Sigmoid colon (tissue), 4 donors: ENCODE measurements at regions not wholly inside any gene's neighbourhood (a gene's known extent, or its start where the extent isn't known, plus 50 kb on each side); places are given as distances from the start of the nearest gene placed in this dataset.

Experiments used
- POLR2A ChIP-seq, 2 donors: fragments of 450-650 bp; IDR thresholded peaks; one replicate each; pipeline ENCODE4 v1.6.1; 2016; ENCODE audit warnings: antibody characterized with exemption in 2 of 2, mild to moderate bottlenecking in 2 of 2, moderate library complexity in 2 of 2
- POLR2AphosphoS5 ChIP-seq, 4 donors: sonication (generic); formaldehyde crosslinking; IDR thresholded peaks; one replicate each; pipeline ENCODE4 v1.6.1; 2017; ENCODE audit warnings: antibody characterized with exemption in 4 of 4
- TF ChIP-seq, protein P1 (sequence below), 4 experiments: fragments of 450-650 bp in 3 of 4; fragments of 200-600 bp in 1 of 4; IDR thresholded peaks; one replicate each; pipeline ENCODE4 v1.5.1; 2016 to 2019; ENCODE audit warnings: antibody characterized with exemption in 4 of 4, mild to moderate bottlenecking in 3 of 4, moderate library complexity in 2 of 4

GRCh38 chr3:110629917-110630316, 441.7 kb upstream of the NECTIN3 start:
- no peak for TF ChIP-seq POLR2A (IDR thresholded peaks at IDR 0.05)
- TF ChIP-seq, protein P1, sequence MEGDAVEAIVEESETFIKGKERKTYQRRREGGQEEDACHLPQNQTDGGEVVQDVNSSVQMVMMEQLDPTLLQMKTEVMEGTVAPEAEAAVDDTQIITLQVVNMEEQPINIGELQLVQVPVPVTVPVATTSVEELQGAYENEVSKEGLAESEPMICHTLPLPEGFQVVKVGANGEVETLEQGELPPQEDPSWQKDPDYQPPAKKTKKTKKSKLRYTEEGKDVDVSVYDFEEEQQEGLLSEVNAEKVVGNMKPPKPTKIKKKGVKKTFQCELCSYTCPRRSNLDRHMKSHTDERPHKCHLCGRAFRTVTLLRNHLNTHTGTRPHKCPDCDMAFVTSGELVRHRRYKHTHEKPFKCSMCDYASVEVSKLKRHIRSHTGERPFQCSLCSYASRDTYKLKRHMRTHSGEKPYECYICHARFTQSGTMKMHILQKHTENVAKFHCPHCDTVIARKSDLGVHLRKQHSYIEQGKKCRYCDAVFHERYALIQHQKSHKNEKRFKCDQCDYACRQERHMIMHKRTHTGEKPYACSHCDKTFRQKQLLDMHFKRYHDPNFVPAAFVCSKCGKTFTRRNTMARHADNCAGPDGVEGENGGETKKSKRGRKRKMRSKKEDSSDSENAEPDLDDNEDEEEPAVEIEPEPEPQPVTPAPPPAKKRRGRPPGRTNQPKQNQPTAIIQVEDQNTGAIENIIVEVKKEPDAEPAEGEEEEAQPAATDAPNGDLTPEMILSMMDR (IDR thresholded peaks at IDR 0.05): no peak
- no peak for TF ChIP-seq POLR2AphosphoS5 (IDR thresholded peaks at IDR 0.05)
